Keratinocyte (primary cell): ENCODE measurements at regions not wholly inside any gene's neighbourhood (a gene's known extent, or its start where the extent isn't known, plus 50 kb on each side); places are given as distances from the start of the nearest gene placed in this dataset.

ENCODE experiments used
- EZH2 ChIP-seq: IDR thresholded peaks from one replicate; pipeline ENCODE4 v1.6.1; 2012; ENCODE audit warnings: inconsistent platforms, mild to moderate bottlenecking, low read length, moderate library complexity
- TF ChIP-seq, protein P1 (sequence below), 3 experiments: IDR thresholded peaks in 1 of 3; conservative IDR thresholded peaks in 1 of 3; optimal IDR thresholded peaks in 1 of 3; 2 replicates in 2 of 3; 3 replicates in 1 of 3; pipeline versions ENCODE3 to v1.5.1; 2011; ENCODE audit warnings: low read length in 3 of 3, mild to moderate bottlenecking in 3 of 3, moderate library complexity in 2 of 3, control low read depth in 1 of 3, inconsistent platforms in 1 of 3; ENCODE audit not compliant: insufficient read depth in 2 of 3; ENCODE audit errors: extremely low read depth in 1 of 3

DNA sequence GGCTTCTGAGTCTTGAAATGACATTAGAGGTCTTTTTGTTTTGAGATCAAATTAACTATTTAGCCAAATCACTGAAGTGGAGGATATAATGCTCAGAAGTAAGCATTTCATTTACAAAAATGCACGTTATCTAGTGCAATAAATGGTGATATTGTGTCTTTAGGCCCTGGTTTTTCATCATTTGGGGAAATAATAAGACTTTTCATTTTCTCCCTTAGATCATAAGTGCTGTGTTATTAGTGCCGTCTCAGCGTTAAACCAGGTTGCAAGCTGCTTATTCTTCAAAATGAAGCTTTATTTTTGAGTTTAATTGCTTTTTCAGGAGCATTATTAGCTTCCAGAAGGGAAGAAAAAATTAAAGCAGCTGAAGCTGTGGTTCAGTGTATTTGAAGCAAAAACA, 1416.8 kb upstream of the GOT2 start:
- TF ChIP-seq, protein P1, sequence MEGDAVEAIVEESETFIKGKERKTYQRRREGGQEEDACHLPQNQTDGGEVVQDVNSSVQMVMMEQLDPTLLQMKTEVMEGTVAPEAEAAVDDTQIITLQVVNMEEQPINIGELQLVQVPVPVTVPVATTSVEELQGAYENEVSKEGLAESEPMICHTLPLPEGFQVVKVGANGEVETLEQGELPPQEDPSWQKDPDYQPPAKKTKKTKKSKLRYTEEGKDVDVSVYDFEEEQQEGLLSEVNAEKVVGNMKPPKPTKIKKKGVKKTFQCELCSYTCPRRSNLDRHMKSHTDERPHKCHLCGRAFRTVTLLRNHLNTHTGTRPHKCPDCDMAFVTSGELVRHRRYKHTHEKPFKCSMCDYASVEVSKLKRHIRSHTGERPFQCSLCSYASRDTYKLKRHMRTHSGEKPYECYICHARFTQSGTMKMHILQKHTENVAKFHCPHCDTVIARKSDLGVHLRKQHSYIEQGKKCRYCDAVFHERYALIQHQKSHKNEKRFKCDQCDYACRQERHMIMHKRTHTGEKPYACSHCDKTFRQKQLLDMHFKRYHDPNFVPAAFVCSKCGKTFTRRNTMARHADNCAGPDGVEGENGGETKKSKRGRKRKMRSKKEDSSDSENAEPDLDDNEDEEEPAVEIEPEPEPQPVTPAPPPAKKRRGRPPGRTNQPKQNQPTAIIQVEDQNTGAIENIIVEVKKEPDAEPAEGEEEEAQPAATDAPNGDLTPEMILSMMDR (optimal IDR thresholded peaks at IDR 0.05 in 1 of 3, IDR thresholded peaks at IDR 0.05 in 1 of 3, conservative IDR thresholded peaks at IDR 0.05 in 1 of 3; ENCODE audit: extremely low read depth in 1 of 3, insufficient read depth in 2 of 3, low read length in 3 of 3), result no peak
- TF ChIP-seq EZH2, result no peak
